PC-9 (cell line): ENCODE measurements at regions not wholly inside any gene's neighbourhood (a gene's known extent, or its start where the extent isn't known, plus 50 kb on each side); places are given as distances from the start of the nearest gene placed in this dataset.

Experiments
- BruUV-seq: library from RNA; stranded (reverse); fragments of 400-500 nt; replicated peaks from 2 replicates; lab custom pipeline; 2021; lab: Mats Ljungman, UMichigan
- CTCF ChIA-PET: fragments of 300-600 bp; sonication (Branson Sonifier 250); formaldehyde crosslinking; loops from one replicate; lab custom pipeline; 2022; ENCODE audit warnings: antibody characterized with exemption; lab: Charles Lee
- POLR2A ChIA-PET: fragments of 300-600 bp; sonication (Branson Sonifier 250); formaldehyde crosslinking; loops from one replicate; lab custom pipeline; 2022; ENCODE audit warnings: antibody characterized with exemption; ENCODE audit not compliant: unreplicated experiment; lab: Charles Lee
- DNase-seq, 2 experiments: peaks; one replicate each; pipeline versions ENCODE4 v3.0.0 to v3.0.0-alpha.2; 2015 to 2022; ENCODE audit warnings: mixed read lengths in 1 of 2
- H2AFZ ChIP-seq: fragments of 200-600 bp; sonication (generic); 2 replicates; pipeline ENCODE4 v1.8.1; 2017; ENCODE audit warnings: antibody characterized with exemption
- H3F3A ChIP-seq: fragments of 200-600 bp; sonication (generic); 2 replicates; pipeline ENCODE4 v1.8.1; 2017; ENCODE audit warnings: antibody characterized with exemption, mild to moderate bottlenecking, low read depth; ENCODE audit not compliant: insufficient read depth
- H3K27ac ChIP-seq: fragments of 200-600 bp; sonication (generic); 2 replicates; pipeline ENCODE4 v1.6.1; 2016; ENCODE audit warnings: mixed run types
- H3K27me3 ChIP-seq: fragments of 200-600 bp; sonication (generic); 2 replicates; pipeline ENCODE4 v1.6.1; 2016; ENCODE audit warnings: low read depth, mixed run types; ENCODE audit not compliant: insufficient read depth
- H3K36me3 ChIP-seq: fragments of 200-600 bp; sonication (generic); 2 replicates; pipeline ENCODE4 v1.6.1; 2016; ENCODE audit warnings: low read depth, mixed run types
- H3K4me1 ChIP-seq: fragments of 200-600 bp; sonication (generic); replicated peaks from 2 replicates; pipeline ENCODE4 v1.6.1; 2016; ENCODE audit warnings: mixed run types; ENCODE audit not compliant: insufficient read depth
- H3K4me2 ChIP-seq: fragments of 200-600 bp; sonication (generic); 2 replicates; pipeline ENCODE4 v1.6.1; 2017; ENCODE audit warnings: mixed run types
- H3K4me3 ChIP-seq: fragments of 200-600 bp; sonication (generic); 2 replicates; pipeline ENCODE4 v1.6.1; 2016; ENCODE audit warnings: mixed run types
- H3K79me2 ChIP-seq: fragments of 200-600 bp; sonication (generic); 2 replicates; pipeline ENCODE4 v1.6.1; 2017; ENCODE audit warnings: low read depth, mixed run types
- H3K9me2 ChIP-seq: fragments of 200-600 bp; sonication (generic); 2 replicates; pipeline ENCODE4 v1.8.1; 2017; ENCODE audit warnings: mild to moderate bottlenecking; ENCODE audit not compliant: insufficient read depth
- H3K9me3 ChIP-seq: fragments of 200-600 bp; sonication (generic); 2 replicates; pipeline ENCODE4 v1.8.1; 2016; ENCODE audit warnings: low read depth; ENCODE audit not compliant: insufficient read depth
- H4K20me1 ChIP-seq: fragments of 200-600 bp; sonication (generic); 2 replicates; pipeline ENCODE4 v1.8.1; 2017; ENCODE audit not compliant: insufficient read depth
- EZH2 ChIP-seq: fragments of 200-600 bp; sonication (generic); IDR thresholded peaks from 2 replicates; pipeline ENCODE4 v1.8.0; 2017; ENCODE audit warnings: antibody characterized with exemption, low read depth
- intact Hi-C: fragments of 100-400 bp; cut with micrococcal nuclease; formaldehyde crosslinking; loops from one replicate; pipeline ENCODE4 v1.10.0; 2022; ENCODE audit not compliant: unreplicated experiment
- TF ChIP-seq, protein P1 (sequence below): fragments of 200-600 bp; sonication (generic); conservative IDR thresholded peaks from 2 replicates; pipeline ENCODE4 v1.6.1; 2017; ENCODE audit warnings: mixed run types, antibody characterized with exemption, mild to moderate bottlenecking, moderate library complexity

DNA sequence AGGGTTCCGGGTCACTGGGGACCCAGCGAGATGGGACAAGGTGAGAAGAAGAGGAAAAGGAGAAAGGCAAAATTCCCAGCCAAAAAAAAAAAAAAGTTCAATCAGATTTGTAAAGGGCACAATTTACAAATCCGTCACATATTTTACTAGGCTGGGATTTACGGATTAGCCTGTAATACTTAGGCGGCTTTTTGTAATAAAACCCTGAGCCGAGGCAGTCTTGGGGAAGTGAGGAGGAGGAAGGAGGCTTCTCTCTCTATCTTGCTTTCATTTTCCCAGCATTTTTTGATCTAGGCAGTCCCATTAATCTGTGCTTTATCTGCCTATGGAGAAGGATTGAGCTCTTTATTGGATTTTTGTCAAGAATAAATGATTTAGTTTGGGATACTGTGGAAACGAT, 130.6 kb upstream of the SDK2 start:
- H3K4me3 ChIP-seq: no peak overlapping the region
- H3K36me3 ChIP-seq: no peaks in the 10 kb centered on the region
- ChIA-PET CTCF (no interaction called here), POLR2A (interaction anchor here (0.7 kb wide), 1 partner anchor 35 kb away, joined by 6 read pairs; no protein-coding TSS in a partner anchor)
- no peak overlapping the region for H3K27ac ChIP-seq
- peaks cover 82% of the 10 kb centered on the region for H3K27me3 ChIP-seq
- TF ChIP-seq, protein P1, sequence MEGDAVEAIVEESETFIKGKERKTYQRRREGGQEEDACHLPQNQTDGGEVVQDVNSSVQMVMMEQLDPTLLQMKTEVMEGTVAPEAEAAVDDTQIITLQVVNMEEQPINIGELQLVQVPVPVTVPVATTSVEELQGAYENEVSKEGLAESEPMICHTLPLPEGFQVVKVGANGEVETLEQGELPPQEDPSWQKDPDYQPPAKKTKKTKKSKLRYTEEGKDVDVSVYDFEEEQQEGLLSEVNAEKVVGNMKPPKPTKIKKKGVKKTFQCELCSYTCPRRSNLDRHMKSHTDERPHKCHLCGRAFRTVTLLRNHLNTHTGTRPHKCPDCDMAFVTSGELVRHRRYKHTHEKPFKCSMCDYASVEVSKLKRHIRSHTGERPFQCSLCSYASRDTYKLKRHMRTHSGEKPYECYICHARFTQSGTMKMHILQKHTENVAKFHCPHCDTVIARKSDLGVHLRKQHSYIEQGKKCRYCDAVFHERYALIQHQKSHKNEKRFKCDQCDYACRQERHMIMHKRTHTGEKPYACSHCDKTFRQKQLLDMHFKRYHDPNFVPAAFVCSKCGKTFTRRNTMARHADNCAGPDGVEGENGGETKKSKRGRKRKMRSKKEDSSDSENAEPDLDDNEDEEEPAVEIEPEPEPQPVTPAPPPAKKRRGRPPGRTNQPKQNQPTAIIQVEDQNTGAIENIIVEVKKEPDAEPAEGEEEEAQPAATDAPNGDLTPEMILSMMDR: no peak
- no peak for TF ChIP-seq EZH2
- DNase-seq: no peak
- no peaks in the 10 kb centered on the region for H3K4me1 ChIP-seq
- intact Hi-C loops: no loop called here
- H2AFZ ChIP-seq: no peak overlapping the region
- H3K4me2 ChIP-seq: no peak overlapping the region
- H3K9me3 ChIP-seq: no peaks in the 10 kb centered on the region
- BruUV-seq: no TSS peak
- no peaks in the 10 kb centered on the region; the same call in 1 of the 2 replicates for H4K20me1 ChIP-seq
- no peaks in the 10 kb centered on the region for H3K9me2 ChIP-seq
- no peaks in the 10 kb centered on the region for H3F3A ChIP-seq
- no peaks in the 10 kb centered on the region for H3K79me2 ChIP-seq

DNA sequence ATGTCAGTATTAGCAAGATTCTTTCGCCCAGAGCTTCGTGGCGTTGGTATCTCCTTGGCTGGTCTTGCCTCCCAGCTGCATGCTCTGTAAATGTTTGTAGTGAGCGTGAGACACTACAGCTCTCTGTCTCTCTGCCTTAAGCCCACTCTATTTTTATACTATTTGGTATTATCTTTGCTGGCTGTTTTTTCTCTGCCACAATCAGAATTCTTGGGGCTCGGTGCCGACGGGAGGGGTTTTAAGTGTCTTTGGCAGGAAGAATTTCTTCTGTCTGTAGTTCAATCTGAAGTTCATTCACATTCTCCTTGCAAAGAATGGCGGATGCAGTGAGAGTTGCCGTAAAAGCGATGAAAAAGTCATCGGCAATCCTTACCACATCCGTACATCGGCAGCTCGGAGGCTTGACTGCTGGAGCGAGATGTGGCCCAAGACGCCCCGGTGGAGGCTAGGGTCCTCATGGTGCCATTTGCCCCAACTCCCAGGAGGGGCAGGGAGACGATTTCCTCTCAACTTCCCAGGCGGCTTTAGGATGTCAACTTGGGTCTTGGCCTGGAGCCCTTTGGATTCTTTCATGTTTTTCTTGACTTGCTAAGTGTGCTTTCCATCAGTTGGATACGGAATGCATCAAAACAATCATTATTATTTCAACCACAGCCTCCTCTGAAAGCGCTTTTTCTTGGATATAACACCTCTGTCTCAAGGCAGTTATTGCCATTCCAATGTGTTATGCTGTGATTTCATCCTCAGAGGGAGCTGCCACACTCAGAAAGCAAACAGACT, 132.3 kb upstream of the SDK2 start:
- H3K27ac ChIP-seq: no peak overlapping the region
- no peaks in the 10 kb centered on the region for H4K20me1 ChIP-seq
- ChIA-PET CTCF (no interaction called here), POLR2A (no interaction called here)
- H3F3A ChIP-seq: no peaks in the 10 kb centered on the region
- no peak for TF ChIP-seq EZH2
- TF ChIP-seq, protein P1: no peak
- no peak for DNase-seq
- H3K4me1 ChIP-seq: no peaks in the 10 kb centered on the region
- H3K4me3 ChIP-seq: no peak overlapping the region
- H3K36me3 ChIP-seq: no peaks in the 10 kb centered on the region
- no peaks in the 10 kb centered on the region for H3K9me2 ChIP-seq
- intact Hi-C loops: no loop called here
- no peak overlapping the region for H3K4me2 ChIP-seq
- H3K27me3 ChIP-seq: peaks cover 70% of the 10 kb centered on the region
- H2AFZ ChIP-seq: no peak overlapping the region
- no TSS peak for BruUV-seq
- no peaks in the 10 kb centered on the region for H3K79me2 ChIP-seq
- H3K9me3 ChIP-seq: no peaks in the 10 kb centered on the region

DNA sequence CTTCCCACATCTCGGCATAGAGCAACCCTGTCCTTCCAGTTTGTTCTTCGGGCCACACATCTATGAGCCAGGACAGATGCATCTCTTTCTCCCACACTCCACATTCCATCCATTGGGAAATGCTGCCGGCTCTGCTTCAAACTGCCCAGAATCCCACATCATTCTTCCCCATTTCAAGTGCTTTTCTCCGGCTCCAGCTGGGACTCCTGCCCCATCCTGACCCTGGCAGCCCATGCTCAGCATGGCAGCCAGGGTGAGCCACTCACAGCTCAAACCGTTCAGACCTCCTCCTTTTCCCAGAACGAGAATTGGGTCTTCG, 132.8 kb upstream of the SDK2 start:
- TF ChIP-seq, protein P1: no peak
- TF ChIP-seq EZH2: no peak
- no peaks in the 10 kb centered on the region for H3K4me1 ChIP-seq
- no peaks in the 10 kb centered on the region for H3K9me3 ChIP-seq
- no peak overlapping the region for H3K4me2 ChIP-seq
- no peak for DNase-seq
- no peaks in the 10 kb centered on the region for H3K9me2 ChIP-seq
- H3K27ac ChIP-seq: no peak overlapping the region
- H3K27me3 ChIP-seq: peaks cover 75% of the 10 kb centered on the region
- intact Hi-C loops: no loop called here
- ChIA-PET POLR2A (no interaction called here), CTCF (no interaction called here)
- H2AFZ ChIP-seq: no peak overlapping the region
- no TSS peak for BruUV-seq
- H3F3A ChIP-seq: no peaks in the 10 kb centered on the region
- H3K36me3 ChIP-seq: no peaks in the 10 kb centered on the region
- no peak overlapping the region for H3K4me3 ChIP-seq
- no peaks in the 10 kb centered on the region for H4K20me1 ChIP-seq
- no peaks in the 10 kb centered on the region for H3K79me2 ChIP-seq
